DMS 273 (cell line): ENCODE measurements at regions not wholly inside any gene's neighbourhood (a gene's known extent, or its start where the extent isn't known, plus 50 kb on each side); places are given as distances from the start of the nearest gene placed in this dataset.

Experiments
- DNase-seq: peaks from one replicate; lab custom pipeline; 2025; ENCODE audit not compliant: unreplicated experiment; lab: John Stamatoyannopoulos, UW

DNA sequence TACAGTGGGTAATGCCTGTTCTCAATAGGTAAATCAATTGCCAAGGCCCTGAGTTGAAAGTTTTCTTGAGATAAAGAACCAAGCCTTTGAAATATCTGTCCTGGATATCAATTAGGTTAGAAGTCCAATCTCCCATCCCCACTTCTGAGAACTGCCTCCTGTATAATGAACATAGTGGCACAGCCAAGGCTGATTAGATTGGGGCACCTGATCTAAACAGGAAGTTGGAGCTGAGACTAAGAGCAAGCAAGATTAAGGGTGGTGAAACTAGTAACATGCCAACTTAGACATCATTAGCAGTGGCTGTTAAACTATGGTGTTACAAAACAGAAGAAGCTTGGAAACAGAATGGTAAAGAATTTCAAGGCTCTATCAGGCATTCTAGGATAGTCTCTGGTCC lies 137.7 kb upstream of the TMEM108 start:
- no peak for DNase-seq

DNA sequence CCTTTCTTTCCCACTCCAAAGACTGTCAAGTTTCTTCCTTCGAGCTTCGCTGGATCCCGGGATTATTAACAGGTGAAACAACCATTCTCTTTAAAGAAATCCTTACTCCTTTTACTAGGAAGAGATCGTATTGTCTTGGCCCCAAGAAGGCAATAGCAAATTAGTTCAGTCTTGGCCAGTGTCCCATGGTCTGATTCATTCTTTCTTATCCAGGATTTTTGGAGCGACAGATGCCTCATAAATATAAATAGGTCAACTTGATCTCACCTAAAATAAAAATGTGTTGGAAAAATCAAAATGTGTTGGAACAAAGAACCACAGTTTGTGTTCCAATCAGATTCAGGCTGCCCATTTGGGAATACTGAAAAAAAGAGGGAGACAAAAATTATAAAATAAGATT lies 140.1 kb upstream of the TMEM108 start:
- DNase-seq, result peak; percentile 28

DNA sequence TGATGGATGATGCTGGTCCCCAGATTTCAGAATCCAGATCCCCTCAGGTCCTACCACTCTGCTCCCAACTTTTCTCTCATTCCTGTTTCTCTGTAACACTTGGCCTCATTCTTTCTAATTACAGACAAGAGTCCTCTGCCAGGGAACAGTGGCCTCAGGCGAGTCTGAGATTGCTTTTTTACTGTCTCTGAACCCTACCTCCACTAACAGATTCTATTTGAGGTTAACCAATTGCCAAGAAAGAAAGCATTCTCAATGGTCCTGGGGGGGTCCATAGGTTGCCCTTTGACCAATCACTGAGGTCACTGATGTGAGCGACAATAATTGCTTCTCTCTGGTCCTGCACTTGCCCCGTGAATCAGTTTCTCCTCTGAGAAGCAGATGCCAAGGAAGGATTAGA lies 145.2 kb upstream of the TMEM108 start:
- no peak for DNase-seq

DNA sequence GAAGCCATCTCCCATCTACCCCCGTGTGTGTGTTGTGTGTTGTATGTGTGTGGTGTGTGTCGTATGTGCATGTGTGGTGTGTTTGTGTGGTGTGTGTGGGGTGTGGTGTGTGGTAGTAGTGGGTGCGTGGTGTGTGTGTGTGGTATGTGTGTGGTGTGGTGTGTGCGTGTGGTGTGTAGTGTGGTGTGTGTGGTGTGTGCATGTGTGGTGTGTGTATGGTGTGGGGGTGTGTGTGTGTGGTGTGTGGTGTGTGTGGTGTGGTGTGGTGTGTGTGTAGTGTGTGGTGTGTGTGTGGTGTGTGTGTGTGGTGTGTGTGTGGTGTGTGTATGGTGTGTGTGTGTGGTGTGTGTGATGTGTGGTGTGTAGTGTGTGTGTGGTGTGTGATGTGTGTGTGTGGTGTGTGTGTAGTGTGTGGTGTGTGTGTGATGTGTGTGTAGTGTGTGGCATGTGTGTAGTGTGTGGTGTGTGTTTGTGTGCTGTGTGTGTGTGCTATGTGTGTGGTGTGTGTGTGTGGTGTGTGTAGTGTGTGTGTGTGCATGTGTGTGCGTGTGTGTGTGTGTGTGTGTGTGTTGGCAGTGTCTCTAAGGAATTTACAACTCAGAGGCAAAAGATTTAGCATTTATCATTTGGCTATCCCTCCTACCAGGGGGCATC lies 156.3 kb upstream of the TMEM108 start:
- DNase-seq, result no peak

DNA sequence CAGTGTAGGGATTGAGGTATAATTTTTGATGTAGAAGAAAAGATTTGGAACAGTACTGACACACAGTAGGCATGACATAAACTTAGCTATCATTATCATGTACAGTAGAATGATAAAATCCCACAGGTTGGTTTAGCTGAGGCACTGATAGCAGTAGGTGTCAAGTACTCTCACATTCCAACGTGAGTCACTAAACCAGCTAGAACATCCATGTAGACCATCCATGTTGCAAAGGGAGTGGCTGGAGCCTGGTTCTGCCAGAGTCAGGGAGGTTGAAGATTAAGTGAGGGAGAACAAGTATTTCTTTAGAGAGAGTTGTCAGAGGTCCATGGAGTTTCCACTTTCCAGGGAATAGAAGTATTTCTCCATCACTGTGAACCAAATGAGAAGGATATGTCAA lies 157.2 kb upstream of the TMEM108 start:
- DNase-seq, result no peak

DNA sequence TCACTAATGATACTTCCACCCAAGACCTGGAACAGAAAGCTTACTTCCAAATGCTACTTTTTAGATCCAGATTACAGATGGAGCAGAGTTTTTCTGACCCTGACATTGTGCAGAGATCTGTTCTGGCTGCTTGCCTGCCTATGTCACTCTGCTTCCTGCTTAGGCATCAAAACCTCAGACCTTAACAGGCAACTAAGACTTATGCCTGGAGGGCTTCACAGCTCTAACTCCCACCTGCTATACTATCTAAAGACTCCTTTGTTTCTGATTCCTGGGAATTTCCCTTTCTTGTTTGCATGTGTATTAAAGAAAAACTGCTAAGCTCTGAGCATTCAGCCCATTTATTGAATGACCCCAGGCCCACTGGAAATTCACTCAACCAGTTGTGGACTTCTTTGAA lies 157.4 kb upstream of the NPHP3 start:
- DNase-seq, result no peak

DNA sequence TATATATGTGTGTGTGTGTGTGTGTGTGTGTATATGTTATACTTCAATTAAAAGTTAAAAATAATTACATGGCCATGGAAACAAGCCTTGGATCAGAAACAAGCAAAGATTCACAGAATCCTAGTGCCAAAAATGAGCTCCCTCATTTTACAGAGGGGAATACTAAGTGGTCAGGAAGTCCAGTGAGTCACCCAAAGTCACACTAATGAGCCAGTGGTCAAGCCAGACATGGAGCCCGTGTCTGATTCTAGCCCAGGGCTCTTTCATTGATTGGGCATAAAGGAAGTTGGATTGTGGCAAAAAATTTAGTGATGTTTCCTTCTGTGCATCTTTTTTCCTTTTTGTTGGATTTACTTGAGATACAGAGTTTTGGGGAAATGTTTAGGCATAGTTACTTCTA lies 152.5 kb upstream of the NPHP3 start:
- DNase-seq, result no peak

DNA sequence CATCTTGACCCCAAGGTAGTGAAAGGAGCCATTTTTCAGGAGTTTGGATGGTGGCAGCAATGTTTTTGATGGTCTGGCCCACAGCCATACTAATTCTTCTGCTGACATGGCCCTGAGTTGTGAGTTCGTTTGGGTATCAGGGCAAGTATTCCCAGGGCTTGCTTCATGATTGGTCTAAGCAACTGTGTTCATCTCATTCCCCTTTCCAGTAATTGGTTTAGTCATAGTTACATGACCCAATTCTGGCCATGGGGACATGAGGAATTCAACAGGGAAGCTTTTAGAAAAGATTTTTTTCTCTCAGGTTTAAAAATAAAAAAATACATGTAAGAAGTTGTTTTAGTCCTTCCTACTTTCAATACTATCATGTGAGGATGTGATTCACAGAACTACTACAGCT lies 150.5 kb upstream of the NPHP3 start:
- no peak for DNase-seq

DNA sequence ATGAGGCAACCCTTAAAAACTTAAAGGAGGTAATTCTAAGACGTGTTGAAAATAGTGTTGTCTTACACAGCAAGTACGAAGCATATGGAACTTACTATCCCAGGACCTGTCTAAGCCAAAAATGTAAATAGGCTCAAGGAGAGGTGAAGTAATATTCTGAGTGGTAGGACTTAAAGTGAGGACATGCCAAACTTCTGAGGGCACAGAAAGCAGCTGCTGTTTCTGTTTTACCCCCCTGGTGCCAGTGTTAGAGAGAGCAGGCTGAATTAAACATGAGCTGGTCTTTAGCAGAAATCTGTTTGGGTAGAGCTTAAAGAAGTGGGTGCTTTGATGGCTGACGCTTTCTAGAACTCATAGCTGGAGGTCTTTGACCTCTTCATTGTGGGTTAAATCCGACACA lies 149.7 kb upstream of the NPHP3 start:
- DNase-seq, result peak; percentile 72

DNA sequence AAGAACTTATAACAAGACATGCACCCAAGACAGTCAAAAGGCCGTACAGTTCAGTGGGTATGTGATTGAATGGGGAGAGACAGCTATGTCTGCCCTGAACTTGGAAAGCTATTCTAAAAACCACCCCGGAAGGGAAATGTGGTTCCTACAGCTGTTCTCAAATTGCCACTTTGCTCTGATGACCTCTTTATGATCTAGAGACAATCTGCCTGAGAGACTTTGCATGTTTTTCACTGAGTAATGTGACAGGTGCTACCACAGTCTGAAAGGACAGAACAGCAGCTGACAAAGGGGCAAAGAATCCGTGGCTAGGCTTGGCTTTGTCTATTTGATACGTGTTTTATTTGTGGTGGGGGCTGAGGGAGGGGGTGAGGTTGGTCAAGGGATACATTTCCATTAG lies 148.3 kb upstream of the NPHP3 start:
- DNase-seq, result peak; percentile 18

DNA sequence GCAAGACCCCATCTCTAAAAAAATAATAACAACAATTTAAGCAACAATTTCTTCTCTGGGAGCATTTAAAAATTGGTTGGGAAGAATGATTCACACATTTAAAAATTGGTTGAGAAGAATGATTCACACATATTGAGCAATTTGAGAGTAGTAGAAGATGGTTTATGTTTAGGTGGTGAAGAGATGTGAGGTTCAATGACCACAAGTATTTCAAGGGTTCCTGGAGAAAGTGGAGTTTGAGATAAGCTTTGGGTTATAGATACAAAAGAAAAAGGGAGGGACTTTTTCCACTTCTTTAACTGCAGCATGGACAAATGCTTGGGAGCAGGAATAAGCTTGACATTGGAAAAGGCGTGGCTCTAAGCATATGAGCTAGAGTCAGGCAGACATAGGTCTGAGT lies 145.7 kb upstream of the NPHP3 start:
- DNase-seq, result no peak

DNA sequence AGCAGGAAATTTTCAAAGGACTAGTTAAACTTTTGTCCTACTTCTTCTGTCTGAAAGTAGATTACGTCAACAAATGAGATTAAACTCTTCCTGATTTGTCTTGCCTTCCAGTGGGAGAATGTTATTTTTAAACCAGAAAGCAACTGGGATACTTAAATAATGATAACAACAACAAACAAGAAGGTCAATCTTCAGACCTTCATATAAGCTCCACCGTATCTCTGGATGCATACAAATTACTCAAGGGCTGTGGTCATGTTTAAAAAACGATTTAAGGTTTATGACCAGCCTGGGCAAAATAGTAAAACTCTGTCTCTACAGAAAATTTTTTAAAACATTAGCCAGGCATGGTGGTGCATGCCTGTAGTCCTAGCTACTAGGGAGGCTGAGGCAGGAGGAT lies 145.3 kb upstream of the NPHP3 start:
- no peak for DNase-seq

DNA sequence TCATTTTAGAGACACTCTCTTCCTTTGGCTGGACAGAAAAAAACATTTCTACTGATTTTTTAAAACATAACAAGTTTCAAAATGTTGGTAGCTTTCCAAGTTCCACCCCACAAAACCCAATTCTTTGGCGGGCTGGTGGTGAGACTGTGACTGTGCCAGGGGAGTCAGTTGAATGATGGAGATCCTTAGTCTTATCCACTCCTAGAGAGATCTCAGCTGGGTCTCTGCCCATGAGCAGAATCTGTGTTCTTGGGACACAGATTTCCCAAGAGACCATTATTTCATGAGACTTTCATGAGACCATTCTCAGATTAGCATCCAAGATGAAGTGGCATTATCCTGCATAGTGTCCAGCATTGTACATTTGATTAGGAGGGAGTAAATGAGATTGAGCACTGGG lies 135.1 kb upstream of the NPHP3 start:
- DNase-seq, result no peak

DNA sequence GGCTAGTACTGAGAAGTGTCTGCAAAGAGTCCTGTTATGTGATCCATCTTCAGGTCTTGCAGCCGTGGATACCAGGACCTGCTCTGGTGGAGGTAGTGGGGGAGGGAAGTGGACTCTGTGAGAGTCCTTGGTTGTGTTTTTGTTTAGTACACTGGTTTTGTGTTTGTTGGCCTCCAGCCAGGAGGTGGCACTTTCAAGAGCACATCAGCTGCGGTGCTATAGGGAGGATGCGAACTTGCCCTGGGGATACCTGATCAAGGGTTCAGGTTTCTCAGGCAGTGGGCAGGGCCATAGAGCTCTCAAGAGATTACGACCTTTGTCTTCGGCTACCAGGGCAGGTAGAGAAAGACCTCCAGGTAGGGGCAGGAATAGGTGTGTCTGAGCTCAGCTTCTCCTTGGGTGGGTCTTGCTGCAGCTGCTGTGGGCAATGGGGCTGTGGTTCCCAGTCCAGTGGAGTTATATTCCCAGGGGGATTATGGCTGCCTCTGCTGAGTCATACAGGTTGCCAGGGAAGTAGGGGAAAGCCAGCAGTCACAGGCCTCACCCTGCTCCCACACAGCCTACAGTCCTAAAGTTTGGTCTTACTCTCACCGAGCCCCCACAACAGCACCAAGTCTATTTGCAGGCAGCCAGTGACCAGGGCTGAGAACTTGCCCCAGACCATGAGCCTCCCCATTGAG lies 132.8 kb upstream of the NPHP3 start:
- DNase-seq, result no peak

DNA sequence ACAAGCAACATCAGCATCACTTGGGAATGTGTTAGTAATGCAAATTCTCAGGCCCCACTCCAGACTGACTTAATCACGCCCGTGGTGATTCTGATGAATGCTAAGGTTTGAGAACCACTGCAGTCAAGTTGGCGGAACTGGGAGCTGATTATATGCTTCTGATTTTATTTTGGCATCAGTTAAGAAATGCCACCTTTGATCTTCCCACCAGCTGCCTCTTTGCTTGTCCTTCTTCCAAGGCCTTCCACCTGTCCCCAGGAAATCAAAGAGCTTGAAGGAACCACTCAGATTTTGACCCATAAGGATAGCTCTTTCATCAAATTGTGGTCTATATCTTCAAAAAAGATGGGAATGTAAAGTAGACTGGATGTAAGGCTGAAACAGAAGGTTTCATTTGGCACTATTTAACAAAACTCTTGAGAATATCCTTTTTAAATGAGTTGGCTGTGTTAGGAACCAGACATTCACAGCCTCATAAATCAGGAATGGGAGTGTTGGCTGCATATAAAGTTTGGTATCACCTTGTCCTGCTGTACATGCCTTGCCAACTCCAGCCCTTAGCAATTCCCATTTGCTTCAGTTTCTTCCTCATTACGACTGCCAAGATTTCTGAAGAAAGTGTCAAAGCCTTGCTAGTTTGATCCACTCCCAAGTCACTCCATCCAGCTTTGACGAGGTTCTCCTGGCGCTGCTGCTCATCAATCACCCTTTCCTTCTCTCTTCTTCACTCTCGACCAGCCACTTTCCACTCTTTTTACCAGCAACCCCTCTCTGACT lies 125.8 kb upstream of the NPHP3 start:
- no peak for DNase-seq

DNA sequence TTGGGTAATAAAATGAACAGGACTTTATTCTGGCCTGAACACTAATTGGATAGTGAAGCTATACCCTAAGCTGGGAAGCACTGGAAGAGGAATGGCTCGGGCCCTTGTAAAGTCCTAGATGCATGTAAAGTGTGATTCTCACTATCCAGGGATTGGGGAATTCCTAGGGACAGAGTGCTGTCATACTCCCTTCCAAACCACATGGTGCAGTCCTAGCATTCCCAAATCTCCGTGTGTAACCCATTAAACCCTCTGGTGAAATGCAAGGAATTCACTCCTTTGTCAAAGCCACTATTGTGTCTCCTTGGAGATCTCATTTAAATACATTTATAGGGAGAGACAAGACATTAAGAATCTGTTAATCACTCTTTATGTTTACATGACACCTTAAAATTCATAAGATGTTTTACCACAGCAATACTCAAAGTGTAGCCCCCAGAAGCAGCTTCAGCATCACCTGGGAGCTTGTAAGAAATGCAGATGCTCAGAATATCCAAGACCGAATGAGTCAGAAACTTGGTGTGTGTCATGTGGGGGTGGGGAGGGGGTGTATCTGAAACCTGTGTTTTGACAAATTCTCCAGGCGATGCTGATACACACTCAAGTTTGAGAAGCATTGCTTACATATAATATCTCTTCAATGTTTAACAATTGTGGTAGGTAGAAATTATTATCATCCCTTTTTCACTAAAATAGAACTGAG lies 121.8 kb upstream of the NPHP3 start:
- DNase-seq, result no peak

DNA sequence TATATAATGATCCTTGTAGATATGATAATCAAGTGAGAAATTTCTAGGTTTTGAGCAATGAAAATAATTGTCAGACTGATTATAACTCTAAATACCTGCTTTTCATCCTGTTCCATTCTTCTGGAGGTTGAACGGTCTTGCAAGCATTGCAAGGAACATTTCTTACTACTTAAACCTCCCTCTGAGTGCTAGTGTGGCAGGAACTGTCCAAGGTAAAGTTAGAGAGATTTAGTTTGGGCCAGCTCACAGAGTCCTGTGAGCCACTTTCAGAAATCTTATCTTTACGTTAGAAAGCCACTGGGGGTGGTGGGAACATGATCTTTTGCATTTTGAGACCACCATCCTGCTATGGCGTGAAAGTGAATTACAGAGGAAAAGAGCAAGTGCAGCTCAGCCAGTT lies 121.1 kb upstream of the NPHP3 start:
- no peak for DNase-seq

DNA sequence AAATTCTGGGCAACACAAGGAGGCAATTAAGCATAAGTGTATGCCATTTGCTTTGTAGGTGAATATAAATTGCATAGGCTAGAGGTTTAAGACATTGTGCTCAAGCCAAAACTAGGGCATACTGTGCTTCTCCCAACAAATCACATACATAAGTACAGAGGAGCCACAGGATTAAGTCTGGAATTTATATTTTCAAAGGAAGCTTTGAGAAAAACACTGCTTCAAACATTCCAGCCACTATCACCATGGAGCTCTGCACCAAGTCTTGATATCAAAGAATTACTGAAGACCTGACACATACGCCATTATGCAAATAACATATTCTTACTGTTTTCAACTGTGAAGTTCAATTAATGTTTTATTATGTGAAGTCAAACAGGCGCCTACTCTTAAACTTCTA lies 119.4 kb upstream of the NPHP3 start:
- no peak for DNase-seq

DNA sequence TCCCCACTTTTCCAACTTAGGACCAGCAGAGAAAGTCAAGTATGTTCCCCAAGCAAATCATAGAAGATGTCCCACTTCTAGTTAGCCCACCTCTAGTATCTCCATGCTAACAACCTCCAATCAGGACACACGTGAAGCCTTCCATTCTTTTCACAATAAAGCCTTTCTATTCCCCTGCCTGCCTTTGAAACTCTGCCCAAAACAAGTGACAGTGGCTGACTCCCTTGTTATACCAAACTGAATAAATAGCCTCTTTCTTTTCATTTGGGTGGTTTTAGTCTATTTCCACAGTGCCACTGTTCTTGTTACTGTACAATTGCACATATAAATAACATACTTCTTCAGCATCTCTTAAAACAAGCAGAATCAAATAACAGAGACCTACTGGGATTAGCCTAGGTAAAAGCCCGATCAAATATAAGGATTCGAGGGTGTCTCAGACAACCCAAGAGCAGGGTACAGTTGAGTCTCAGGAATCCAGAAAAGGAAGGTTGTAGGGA lies 118.0 kb upstream of the NPHP3 start:
- DNase-seq, result no peak

DNA sequence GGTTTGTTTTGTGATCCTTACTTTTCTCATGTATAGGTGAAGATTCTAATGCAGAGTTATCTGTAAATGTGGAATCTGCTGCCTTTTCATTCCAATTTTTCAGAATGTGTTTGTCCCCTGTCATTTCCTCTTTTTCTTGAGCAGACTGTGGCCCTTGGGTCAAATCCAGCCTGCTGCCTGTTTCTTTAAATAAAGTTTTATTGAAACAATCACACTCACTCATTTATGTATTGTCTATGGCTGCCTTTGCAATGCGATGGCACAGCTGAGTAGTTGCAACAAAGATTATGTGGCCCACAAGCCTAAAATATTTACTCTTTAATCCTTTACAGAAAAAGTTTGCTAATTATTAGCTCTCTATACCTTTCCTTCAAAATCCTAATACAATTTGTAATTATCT lies 116.3 kb upstream of the NPHP3 start:
- no peak for DNase-seq

DNA sequence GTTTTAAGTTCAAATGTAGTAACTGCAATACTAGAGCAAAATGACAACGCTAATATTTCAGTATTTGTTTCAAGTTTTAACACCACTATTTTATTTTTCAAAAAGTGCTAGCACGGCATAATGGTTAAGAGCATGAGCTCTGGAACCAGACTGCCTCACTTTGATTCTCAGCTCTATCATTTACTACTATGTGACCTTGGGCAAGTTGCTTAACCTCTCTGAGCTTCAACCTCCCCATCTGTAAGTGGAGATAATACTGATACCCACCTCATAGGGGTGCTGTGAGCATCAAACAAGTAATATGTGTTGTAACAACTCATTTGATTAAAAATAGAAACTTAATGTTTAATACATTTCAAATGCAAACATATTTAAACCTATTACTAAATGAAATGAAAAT lies 115.4 kb upstream of the NPHP3 start:
- no peak for DNase-seq

DNA sequence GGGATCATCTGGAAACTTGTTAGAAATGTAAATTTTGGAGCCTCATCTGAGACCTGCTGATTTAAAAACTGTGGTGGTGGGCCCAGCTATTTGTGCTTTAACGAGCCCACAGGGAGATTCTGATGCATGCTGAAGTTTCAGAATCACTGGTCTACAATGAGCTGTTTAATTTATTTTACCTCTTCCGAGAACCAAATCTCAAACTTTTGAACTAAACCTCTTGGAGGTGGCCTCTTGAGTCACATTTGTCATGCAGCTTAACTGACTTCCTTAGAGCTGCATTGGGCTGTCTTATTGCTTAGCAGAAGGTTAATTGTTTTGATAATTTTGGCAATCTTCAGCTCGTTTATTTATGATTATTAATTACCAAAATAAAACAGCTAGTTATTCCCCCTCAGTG lies 112.1 kb upstream of the NPHP3 start:
- DNase-seq, result no peak
